ENCODE measurements at regions not wholly inside any gene's neighbourhood (a gene's known extent, or its start where the extent isn't known, plus 50 kb on each side); places are given as distances from the start of the nearest gene placed in this dataset.

DNA sequence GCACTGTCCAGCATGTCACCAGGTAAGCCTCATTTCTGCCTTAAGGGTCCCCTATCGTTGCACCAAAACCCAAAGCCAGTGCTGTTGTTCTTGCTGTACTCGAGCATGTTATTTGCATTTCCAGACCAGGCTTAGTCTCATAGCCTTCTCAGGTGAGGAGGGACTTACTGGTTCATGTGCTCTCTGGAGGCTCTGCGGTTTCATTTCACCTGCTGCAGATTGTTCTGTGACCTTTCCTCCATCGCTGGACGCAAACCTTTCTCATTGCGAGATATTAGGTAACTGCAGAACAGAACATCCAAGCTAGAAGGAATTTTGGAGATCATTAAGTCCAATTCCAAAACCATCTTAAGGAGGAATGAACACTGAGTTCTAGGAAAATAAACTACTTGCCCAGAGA, 187.3 kb upstream of the BCL6 start:
- no peak overlapping the region for H3K4me3 ChIP-seq (ENCODE audit: low read depth, low read length)
- no peak overlapping the region for H3K27ac ChIP-seq (ENCODE audit: extremely low read depth, low read depth, low read length)
- H3K36me3 ChIP-seq (ENCODE audit: control insufficient read depth in 2 of 2, insufficient read depth in 1 of 2, low read length in 2 of 2): no peaks in the 10 kb centered on the region
- H3K4me1 ChIP-seq (ENCODE audit: control insufficient read depth, insufficient read depth, low read length): no peaks in the 10 kb centered on the region
- H3K9me3 ChIP-seq (ENCODE audit: control insufficient read depth, insufficient read depth, low read depth, low read length): no peaks in the 10 kb centered on the region
- POLR2A ChIA-PET: no interaction called here
- CTCF ChIA-PET: no interaction called here
- TF ChIP-seq ZNF571 (tag by site-specific recombination; IDR thresholded peaks at IDR 0.05) (no peak), ZNF704 (tag by site-specific recombination; IDR thresholded peaks at IDR 0.05) (no peak), GLI2 (tag by site-specific recombination; IDR thresholded peaks at IDR 0.05; ENCODE audit: borderline replicate concordance, low read depth) (no peak), SP7 (tag by site-specific recombination; IDR thresholded peaks at IDR 0.05) (no peak), KLF16 (tag by site-specific recombination; IDR thresholded peaks at IDR 0.05) (no peak), ZNF776 (tag by site-specific recombination; IDR thresholded peaks at IDR 0.05; ENCODE audit: borderline replicate concordance) (no peak), ZNF121 (tag by site-specific recombination; IDR thresholded peaks at IDR 0.05) (no peak), ZNF518A (tag by site-specific recombination; conservative IDR thresholded peaks at IDR 0.05; ENCODE audit: low read depth) (no peak), ZNF211 (tag by site-specific recombination; IDR thresholded peaks at IDR 0.05; ENCODE audit: low read depth) (no peak), ZNF791 (tag by site-specific recombination; IDR thresholded peaks at IDR 0.05) (no peak), ZBTB7A (tag by site-specific recombination; IDR thresholded peaks at IDR 0.05; ENCODE audit: low read depth) (no peak), ZNF341 (tag by site-specific recombination; IDR thresholded peaks at IDR 0.05; ENCODE audit: low read depth) (no peak), ZNF561 (tag by site-specific recombination; IDR thresholded peaks at IDR 0.05; ENCODE audit: borderline replicate concordance) (no peak)
- TF ChIP-seq, protein P1, sequence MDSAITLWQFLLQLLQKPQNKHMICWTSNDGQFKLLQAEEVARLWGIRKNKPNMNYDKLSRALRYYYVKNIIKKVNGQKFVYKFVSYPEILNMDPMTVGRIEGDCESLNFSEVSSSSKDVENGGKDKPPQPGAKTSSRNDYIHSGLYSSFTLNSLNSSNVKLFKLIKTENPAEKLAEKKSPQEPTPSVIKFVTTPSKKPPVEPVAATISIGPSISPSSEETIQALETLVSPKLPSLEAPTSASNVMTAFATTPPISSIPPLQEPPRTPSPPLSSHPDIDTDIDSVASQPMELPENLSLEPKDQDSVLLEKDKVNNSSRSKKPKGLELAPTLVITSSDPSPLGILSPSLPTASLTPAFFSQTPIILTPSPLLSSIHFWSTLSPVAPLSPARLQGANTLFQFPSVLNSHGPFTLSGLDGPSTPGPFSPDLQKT (IDR thresholded peaks at IDR 0.05; ENCODE audit: borderline replicate concordance, low read depth, low read length): no peak
- TF ChIP-seq, protein P2, sequence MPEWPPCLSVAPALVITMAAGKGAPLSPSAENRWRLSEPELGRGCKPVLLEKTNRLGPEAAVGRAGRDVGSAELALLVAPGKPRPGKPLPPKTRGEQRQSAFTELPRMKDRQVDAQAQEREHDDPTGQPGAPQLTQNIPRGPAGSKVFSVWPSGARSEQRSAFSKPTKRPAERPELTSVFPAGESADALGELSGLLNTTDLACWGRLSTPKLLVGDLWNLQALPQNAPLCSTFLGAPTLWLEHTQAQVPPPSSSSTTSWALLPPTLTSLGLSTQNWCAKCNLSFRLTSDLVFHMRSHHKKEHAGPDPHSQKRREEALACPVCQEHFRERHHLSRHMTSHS (tag by site-specific recombination; IDR thresholded peaks at IDR 0.05): no peak

GRCh38 chr3:187935623-187936156, 190.4 kb upstream of the BCL6 start:
- no peak overlapping the region for H3K4me3 ChIP-seq (ENCODE audit: low read depth, low read length)
- CTCF ChIA-PET: no interaction called here
- H3K36me3 ChIP-seq (ENCODE audit: control insufficient read depth in 2 of 2, insufficient read depth in 1 of 2, low read length in 2 of 2): no peaks in the 10 kb centered on the region
- no peaks in the 10 kb centered on the region for H3K9me3 ChIP-seq (ENCODE audit: control insufficient read depth, insufficient read depth, low read depth, low read length)
- H3K4me1 ChIP-seq (ENCODE audit: control insufficient read depth, insufficient read depth, low read length): no peaks in the 10 kb centered on the region
- POLR2A ChIA-PET: no interaction called here
- H3K27ac ChIP-seq (ENCODE audit: extremely low read depth, low read depth, low read length): no peak overlapping the region
- TF ChIP-seq ZNF391 (tag by site-specific recombination; IDR thresholded peaks at IDR 0.05; ENCODE audit: borderline replicate concordance, low read depth) (no peak), KLF16 (tag by site-specific recombination; IDR thresholded peaks at IDR 0.05) (no peak), ZBTB44 (tag by site-specific recombination; IDR thresholded peaks at IDR 0.05) (no peak), ZNF624 (tag by site-specific recombination; IDR thresholded peaks at IDR 0.05) (no peak), ZFP3 (tag by site-specific recombination; IDR thresholded peaks at IDR 0.05; ENCODE audit: low read depth) (no peak), ZNF473 (tag by site-specific recombination; IDR thresholded peaks at IDR 0.05) (no peak), ZBTB21 (tag by site-specific recombination; IDR thresholded peaks at IDR 0.05) (no peak)
- TF ChIP-seq, protein P3, sequence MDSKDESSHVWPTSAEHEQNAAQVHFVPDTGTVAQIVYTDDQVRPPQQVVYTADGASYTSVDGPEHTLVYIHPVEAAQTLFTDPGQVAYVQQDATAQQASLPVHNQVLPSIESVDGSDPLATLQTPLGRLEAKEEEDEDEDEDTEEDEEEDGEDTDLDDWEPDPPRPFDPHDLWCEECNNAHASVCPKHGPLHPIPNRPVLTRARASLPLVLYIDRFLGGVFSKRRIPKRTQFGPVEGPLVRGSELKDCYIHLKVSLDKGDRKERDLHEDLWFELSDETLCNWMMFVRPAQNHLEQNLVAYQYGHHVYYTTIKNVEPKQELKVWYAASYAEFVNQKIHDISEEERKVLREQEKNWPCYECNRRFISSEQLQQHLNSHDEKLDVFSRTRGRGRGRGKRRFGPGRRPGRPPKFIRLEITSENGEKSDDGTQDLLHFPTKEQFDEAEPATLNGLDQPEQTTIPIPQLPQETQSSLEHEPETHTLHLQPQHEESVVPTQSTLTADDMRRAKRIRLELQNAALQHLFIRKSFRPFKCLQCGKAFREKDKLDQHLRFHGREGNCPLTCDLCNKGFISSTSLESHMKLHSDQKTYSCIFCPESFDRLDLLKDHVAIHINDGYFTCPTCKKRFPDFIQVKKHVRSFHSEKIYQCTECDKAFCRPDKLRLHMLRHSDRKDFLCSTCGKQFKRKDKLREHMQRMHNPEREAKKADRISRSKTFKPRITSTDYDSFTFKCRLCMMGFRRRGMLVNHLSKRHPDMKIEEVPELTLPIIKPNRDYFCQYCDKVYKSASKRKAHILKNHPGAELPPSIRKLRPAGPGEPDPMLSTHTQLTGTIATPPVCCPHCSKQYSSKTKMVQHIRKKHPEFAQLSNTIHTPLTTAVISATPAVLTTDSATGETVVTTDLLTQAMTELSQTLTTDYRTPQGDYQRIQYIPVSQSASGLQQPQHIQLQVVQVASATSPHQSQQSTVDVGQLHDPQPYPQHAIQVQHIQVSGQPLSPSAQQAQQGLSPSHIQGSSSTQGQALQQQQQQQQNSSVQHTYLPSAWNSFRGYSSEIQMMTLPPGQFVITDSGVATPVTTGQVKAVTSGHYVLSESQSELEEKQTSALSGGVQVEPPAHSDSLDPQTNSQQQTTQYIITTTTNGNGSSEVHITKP (tag by site-specific recombination; IDR thresholded peaks at IDR 0.05): no peak

Measured in HEK293 (cell line).